NK-92 (cell line): ENCODE measurements at regions not wholly inside any gene's neighbourhood (a gene's known extent, or its start where the extent isn't known, plus 50 kb on each side); places are given as distances from the start of the nearest gene placed in this dataset.
"Not testable (repeated sequence)": the region's sequence is repeated elsewhere in the genome, so short reads cannot be mapped to it uniquely, and the experiment has no call there.

Experiments used
- DNase-seq: peaks from one replicate; lab custom pipeline; 2025; ENCODE audit not compliant: unreplicated experiment; lab: John Stamatoyannopoulos, UW

DNA sequence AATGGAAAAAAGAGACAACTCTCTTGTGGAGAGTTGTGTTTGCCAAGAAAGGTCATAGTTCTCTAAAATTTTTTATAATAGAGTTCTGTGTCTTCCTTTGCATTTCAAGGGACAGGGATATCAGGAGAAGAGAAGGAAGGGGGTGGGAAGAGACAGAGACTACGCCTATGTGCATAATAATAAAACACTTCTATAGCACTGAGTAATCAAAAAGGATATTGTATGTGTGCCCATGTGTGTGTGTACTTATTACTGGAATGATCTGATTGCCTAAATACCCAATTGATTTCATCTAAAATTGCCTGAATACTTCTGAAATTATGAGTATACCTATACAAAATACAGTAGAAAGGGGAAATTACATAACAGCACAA, 803.7 kb upstream of the ACVR2A start:
- DNase-seq = no peak

DNA sequence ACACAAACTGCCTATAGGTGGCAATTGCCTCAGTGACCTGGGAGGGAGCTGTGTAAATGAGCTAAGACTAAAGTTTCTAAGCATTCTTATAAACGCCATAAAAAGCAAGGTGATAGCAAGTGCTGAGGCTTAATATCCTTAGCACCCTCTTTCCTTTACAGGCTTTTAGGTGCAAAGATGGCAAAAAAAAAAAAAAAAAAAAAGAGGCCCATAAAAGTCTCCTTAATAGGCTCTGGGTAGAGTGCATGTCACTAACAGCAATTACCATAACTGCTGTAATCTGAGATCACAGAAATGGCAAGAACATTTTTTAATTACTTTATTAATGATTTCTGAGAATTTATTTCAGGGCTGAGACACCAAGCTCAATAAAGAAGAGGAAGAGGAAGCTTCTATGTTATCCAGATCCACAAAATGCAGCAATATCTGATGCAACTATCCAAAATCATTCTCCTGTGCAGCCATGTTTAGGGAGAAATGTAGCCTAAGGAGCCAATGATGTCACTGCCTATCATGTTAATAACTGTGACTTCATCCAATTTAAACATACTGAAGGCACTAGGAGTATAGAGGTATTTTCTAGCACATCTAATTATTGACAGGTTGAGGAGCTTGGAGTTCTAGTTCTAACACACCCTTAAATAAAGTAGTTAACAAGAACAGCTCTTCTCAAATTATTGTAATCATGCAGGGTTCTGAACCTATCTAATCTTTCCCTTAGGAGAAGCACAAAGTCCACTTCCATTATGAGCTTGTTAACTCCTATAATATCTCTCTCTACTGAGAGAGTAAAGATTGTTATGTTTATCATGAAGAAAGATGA, 804.3 kb upstream of the ACVR2A start:
- DNase-seq = no peak

DNA sequence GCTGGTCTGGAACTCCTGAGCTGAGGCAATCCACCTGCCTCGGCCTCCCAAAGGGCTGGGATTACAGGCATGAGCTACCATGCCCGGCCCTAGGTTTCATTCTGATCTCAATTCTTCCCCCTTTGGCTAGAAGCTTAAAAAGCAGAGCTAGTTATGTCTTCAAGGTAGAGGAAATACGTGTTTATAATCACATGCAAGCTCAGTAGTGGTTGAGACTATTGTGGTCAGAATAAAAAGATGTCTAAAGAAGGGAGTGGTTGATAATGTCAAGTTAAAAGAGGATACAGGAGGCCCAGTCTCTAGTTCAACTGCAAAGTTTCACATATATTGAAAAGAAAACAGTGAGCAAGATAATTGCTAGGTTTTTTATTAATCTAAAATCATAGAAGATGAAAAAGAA, 807.8 kb upstream of the ACVR2A start:
- DNase-seq = no peak

DNA sequence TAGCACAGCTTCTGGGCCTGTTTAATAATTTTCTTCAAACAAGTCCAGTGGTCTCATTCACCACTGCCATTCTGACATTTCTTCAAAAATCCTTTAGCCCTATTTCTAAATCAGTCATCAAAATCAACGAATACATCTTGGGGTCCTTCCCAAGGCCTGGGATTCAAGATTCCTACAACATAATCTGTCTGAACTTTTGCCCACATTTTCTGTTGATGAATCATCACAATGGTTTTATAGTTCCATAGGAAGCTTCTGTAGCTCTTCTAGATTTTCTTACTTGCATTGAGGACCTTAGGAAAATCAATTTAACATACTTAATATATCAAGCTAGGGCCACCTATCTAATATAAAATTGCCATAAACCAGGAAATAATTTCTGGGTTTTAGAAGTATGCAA, 811.8 kb upstream of the ACVR2A start:
- no peak for DNase-seq

DNA sequence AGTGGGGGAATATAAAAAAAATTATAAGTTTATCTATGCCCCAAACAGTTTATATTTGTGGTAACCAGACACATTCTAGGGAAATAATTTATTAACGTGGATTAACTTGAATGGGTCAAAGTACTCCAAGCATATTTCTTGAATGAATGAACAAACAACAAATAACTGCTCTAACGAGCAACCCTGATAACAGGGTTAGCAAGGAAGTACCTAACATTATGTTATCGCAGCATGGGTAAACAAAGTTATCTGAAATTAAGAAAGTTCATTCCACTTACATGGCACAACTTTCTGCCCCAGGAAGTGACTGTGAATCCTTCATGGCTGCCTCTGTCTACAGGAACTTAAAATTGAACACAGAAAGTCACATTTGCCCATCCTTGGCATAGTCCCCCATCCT, 812.9 kb upstream of the ACVR2A start:
- no peak for DNase-seq

DNA sequence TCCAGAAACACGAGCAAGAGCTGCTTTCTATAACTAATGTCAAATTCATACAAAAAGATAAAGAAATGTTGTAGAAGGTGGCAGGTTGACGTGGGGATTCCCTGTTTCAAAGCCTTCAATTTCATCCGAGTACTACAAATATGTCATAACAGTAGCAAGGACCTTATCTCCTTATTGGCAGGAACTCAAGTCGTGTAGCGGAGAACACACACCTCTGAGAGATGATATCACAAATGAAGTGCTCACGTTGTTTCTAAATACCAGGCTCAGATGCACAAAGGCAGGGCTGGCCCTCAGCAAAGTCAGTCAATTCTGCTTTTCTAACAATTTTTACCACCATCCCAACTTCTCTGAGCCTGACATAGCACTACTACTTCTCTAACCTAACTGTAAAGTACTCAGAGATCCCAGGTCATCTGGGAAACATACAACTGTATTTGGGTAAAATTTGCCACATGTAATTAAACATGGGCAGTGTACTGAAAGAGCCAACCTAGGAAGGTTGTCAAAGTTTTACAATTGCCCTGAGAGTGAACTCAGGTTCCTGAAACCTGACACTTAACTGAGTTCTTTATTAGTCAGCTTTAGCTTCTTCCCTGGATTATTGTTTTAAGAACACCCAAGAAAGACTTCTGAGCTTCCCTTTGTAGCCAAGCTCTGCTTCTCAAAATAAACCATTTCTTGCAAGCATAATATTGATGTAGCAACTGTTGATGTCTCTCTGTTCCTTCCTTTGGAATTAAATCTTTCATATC, 813.7 kb upstream of the ACVR2A start:
- no peak for DNase-seq

DNA sequence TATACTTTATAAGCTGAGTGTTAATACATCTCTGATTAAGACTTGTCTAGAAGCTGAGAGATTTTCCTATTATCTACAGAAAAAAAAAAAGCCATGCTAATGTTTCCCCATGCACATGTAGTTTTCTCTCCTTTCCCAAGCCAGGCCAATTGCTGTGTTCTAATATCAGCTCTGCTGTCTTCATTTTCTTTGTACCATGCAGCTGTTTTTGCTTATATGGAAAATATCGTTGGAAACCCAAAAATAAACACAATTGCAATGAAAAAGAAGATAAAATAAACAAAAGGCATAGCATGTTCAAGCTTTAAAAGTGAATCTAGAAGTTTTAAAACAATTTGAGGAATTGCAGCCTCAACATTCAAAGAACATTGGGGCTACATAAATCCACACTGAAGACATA, 817.4 kb upstream of the ACVR2A start:
- no peak for DNase-seq

DNA sequence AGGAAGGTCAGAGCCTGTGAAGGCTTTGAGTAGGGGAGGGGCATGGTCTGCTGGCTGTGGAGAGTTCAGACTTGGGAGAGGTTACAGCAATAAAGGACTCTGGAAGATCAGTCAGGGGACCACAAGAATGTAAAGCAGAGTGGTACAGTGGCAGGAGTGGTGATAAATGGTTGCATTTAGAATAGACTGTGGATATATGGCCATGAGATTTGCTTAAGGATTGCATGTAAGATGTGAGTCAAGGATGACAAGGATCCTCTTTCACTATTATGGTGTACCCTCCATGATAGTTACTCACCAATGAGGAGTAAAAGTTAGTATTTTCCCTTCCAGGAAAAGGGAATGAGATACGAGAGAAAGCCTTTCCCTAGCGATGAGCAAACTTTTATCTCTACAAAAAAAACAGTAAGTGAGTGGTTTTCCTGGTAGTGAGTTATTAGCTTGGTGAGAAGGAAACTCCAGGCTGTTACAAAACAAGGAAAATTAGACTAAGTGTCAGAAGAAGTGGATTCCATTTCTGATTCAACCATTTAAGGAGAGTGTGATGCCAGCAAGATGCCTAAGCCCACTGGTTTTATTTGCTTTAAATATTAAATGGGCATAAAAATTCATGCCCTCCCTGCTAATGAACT, 818.0 kb upstream of the ACVR2A start:
- no peak for DNase-seq

DNA sequence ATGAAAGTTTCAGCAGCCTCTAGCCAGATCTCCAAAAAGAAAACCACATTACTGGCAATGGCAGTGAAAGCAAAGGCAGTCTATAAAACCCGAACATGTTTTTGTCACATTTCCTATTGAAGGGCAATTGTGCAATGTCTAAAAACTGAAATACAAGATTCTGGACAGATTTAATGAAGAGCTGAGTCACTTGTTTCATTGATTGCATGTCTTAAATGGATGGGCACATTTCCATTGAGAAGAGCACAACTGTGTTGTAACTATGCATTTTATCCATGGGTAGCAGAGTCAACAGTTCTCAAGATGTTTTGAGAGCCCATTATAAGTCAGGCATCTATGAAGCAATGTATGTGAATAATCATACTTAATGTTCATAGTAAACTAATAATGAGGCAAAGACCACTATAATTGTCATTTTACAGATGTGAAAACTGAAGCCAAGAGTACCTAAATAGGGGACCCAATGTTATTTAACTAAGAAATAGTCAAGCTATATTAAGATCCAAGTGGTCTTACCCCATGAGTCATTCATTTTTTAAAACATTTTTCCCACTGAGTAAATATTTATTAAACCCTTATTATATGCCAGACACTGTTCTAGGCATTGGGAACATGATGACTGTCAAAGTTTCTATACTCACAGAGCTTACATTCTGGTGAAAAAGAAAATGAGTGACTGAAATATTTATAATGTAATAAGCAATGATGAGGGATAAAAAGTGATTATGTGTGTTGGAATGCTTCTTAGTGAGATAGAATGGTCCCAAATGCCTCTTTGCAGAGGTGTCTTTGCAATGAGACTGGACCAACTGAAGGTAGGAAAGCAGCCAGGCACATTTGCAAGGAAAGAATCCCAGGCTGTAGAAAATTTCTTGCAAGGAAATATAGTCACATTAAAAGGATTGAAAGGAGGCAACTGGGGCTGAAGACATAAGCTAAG, 818.9 kb upstream of the ACVR2A start:
- DNase-seq = no peak

DNA sequence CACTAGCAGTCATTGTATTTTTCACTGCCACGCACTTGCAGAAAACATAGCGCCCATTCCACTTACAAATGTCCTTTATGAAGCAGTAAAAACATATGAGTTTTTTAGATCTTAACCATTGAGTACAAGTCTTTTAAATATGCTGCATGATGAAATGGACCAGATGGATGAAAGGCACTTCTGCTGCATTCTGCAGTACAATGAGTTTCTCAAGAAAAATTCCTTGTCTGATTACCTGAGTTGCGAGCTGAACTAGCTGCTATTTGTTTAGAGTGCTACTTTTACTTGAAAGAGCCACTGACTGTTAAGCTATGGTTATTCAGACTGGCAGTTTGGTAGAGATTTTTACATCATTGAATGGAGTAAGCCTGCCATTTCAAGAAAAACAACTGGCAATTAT, 825.5 kb upstream of the ACVR2A start:
- DNase-seq = no peak

DNA sequence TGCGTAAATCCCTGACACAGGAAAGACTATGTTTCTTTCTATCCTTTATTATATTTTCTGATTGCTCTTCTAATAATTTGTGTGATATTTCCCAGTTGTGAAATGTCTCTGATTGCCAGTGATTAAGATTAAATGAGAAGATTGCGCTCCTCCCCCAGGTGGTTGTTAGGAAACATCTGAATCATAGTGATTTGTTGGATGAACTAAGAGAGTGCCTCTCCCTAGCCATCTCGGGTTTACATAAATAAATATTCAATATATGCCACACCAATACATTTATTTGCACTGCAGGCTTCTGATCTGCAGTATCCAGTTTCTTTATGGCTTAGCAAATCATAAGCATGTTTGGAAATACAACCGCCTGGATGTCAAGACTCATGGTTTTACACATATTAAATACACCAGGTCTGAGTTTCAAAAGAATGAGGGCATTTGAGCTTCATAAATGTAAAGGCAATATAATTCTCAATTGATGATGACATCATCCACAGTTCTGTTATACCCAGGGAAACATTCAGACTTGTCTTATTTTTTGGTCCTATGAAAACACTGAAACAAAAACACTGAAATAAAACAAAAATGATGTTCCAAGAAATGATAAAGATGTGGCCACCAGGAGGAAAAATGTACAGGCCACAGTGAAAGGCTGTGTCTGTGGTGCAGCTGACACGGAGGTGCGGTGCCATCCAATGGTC, 826.7 kb upstream of the ACVR2A start:
- DNase-seq = no peak

DNA sequence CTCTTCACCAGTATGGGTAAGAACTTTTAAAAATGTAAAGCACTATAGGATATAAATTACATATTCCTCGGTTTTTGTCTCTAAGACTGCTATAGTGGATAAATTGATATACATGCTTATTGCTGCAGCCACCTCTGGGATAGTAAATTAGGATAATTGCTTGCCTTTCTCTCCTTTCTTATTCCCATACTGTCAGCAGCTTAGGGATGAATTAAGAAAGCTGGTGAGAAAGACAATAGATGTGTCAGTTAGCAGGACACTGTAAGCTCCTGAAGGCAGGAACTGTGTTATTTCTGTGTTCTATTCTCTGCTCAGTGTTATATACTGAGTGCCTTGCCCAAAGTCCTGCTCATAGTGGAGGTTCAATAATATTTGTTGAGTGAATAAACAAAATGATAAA, 828.6 kb upstream of the ACVR2A start:
- DNase-seq = no peak

DNA sequence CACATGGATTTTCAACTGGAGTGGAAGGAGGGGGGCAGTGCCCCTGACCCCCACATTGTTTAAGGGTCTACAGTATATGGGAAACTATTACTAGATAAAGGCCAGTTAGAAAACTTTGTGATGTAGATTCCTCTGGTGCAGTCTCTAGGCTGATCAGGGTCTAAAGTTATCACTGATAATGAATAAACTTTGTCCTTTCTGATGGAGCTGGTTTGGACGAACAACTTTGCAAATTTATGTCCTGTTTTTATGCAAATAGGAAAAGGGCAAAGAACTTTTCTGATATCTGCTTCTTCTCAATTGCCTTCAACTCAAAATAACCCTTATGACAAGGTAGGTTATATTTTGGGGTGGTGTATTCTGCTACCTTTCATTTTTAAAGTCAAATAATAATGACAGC, 829.2 kb upstream of the ACVR2A start:
- DNase-seq = no peak

DNA sequence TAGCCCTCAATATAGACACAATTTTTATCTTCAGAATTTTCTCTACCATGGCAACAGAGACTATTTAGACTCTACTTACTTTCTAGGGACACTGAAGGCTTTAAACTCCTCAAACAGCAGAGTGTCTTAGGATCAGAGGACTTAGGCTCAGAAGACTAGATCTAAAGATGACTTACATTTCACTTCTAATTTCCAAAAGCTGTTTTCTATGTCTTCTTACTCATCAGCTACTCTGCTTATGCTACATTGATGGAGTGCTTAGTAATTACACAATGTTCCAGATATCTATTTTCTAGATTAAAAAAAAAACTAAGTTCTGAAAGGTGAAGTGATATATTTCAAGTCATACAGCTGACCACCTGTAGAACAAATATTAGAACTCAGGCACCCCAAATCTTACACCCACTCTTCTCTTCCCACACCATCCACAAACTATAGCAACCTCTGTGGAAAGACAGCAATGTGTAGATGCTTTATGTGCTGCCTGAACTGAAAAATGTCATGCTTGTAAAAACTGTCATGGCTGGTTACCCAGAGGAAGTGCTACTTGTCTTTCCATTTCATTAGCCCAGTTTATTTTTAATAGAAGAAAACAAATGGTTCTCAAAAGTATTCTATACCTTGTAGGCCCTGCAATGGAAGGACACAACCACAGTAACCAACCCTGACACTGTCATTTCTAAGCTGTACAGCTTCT, 831.0 kb upstream of the ACVR2A start:
- no peak for DNase-seq

DNA sequence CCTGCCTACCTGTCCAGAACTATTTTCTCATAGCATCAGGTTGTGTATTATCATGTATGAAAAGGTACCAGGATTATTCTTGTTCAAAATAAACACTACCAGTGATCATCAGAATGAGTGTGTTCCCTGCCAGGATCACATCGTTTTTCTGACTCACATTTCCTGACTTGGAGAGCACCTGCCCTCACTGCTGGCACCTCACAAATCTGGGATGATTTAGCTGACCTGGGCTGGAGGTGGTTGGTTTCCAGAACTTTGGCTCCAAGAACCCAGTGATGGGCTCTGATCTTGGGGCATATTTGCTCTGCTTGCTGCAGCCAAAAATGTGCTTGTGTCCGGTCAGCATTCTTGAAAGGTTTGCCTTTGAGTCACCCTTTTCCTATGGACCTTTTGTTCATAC, 836.3 kb upstream of the ACVR2A start:
- no peak for DNase-seq

DNA sequence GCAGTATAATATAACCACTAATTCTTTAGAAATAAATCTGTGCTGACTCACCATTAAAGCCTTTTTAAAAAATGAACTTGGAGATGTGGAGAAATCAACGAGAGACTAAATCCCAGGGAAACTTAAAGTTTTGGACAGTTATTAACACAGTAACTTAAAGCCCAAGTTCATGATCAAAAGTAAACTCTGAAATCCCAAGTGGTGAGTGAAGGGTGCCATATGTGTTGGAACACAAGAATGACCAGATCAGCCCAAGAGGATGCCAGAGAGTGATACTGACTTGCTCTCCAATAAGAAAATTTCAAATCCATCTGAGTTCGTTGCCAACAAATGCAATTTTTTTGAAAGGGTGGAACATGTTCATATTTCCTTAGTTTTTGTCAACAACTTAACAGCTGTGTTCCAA, 838.1 kb upstream of the ACVR2A start:
- DNase-seq = no peak

DNA sequence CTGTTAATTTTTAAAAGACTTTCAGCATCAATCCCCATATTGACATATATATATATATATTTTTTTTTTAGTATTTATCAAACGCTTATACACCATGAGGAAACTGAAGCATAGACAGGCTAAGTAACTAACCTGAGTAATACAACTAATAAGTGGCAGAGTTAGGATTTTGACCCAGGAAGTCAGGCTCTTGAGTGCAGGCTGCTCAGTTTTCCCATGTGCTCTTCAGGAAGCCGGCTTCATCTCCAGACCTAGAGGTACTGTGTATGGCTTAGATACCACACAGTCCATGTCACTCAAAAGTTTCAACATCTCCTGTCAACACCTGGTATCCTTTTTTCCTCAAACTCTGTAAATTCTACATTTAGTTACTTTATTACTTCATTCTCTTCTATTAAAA, 841.7 kb upstream of the ACVR2A start:
- DNase-seq = no peak

DNA sequence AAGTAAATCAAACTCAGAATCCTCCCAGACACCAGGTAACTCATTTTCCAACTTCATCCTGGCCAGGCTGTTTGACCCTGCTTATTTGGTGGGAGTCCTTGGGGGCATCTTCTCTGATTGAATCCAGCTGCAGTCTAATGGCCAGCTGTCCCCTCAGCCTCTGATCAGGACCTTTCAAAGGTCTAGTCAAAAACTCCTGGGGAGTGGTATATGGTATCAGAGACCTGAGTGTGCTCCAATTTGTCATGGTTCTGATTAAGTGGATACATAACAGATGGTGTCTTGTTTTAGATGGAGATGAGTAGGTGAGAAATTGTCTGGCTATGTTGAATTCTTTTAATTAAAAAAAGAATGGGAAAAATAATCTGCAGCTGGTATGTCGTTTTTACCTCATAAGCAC, 842.6 kb upstream of the ACVR2A start:
- no peak for DNase-seq

DNA sequence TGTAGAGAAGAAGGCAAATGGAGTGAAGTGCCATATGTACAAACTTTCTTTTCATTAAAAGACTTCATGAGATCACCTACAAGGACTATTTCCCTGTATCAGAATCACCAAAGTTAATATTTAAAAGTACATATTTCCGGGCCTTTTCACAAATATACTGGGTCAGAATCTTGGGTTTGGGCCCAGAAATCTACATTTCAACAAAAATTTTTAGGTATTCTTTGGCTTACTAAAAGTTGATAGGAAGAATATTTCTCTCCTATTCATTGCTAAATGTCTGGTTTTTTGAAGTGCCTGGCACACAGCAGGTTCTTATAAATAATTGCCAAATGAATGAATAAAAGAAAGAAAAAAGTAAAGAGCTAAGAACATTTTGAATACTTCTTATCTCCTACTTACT, 843.8 kb upstream of the ACVR2A start:
- DNase-seq = no peak

DNA sequence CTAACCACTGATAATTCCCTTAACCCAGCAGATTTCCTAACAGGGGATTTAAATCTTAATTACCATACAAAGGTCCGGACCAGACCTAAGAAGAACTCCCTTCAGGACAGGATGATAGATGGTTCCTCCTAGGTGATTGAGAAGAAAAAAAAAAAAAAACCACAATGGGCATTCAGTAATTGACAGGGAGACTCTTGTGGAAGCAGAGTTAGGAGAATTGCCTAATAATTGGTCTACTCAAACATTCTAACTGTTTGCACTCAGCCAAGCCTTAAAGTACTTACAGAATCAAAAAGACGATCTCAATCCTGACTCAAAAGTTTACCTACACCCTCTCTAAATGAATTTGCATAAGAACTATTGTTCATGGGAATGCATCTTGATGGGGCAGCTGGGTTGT, 844.7 kb upstream of the ACVR2A start:
- DNase-seq = not testable (repeated sequence)
